ENCODE measurements at regions not wholly inside any gene's neighbourhood (a gene's known extent, or its start where the extent isn't known, plus 50 kb on each side); places are given as distances from the start of the nearest gene placed in this dataset.
A peak's percentile ranks its signal among the peaks of the same experiment; 100 is the strongest.

DNA sequence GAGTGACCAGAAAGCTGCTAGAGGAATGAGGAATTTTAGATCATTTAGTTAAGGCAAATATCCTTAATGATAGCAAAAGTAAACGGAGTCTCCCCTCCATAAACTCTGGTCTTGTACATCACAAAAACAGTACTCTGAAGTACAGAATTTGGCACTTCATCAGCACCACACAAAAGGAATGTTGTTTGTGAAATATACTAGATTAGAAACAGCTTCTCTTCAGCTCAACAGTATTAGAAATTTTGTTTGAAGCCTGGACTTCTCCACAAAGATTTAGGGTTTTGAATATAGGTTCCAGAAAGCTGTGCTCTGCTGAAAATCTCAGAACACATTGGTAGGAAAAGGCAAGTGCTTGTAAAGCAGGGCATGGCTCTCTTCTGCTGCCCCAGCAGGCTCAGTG is 135.1 kb upstream of the PTGFR start:
- Histone ChIP-seq H4K20me1 (ENCODE audit: insufficient read depth) (no peaks in the 10 kb centered on the region), H3K79me2 (ENCODE audit: low read depth) (no peaks in the 10 kb centered on the region), H2AFZ (peak overlapping the region; percentile 12; the same call in 1 of the 2 replicates), H3K4me2 (no peak overlapping the region), H3K4me3 (no peak overlapping the region), H3K27ac (no peak overlapping the region), H3K9me3 (ENCODE audit: insufficient read depth, low read depth) (no peaks in the 10 kb centered on the region), H3K4me1 (replicated peaks; ENCODE audit: insufficient read depth) (peaks cover 18% of the 10 kb centered on the region), H3F3A (ENCODE audit: insufficient read depth, low read depth) (no peaks in the 10 kb centered on the region), H3K27me3 (ENCODE audit: insufficient read depth, low read depth) (no peaks in the 10 kb centered on the region), H3K36me3 (ENCODE audit: low read depth) (no peaks in the 10 kb centered on the region), H3K9me2 (ENCODE audit: insufficient read depth) (no peaks in the 10 kb centered on the region)
- DNase-seq, result no peak
- intact Hi-C loops (cut with micrococcal nuclease; ENCODE audit: unreplicated experiment), result no loop called here
- CTCF ChIA-PET, result no interaction called here
- BruUV-seq (replicated peaks), result no TSS peak
- no peak for TF ChIP-seq EZH2 (IDR thresholded peaks at IDR 0.05; ENCODE audit: low read depth)
- TF ChIP-seq CTCF (conservative IDR thresholded peaks at IDR 0.05), result no peak
- POLR2A ChIA-PET (ENCODE audit: unreplicated experiment), result no interaction called here

DNA sequence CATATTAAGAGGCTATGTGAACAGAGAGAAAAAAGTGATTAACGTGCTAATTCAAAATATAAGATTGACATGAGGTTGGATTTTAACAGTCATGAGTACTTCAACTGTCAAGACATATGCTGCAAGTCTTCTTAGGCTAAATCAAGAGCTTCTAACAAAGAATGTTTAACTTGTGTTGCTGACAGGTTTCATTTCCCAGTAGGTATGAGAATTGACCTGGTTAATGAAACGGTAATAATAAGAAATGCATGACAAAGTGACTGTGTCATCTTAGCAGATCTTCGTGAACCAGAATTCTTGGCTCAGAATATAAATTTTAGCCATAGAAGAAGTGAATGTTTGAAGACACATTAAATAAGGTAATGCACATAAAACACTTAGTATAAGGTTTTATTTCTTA is 132.6 kb upstream of the PTGFR start:
- no peak overlapping the region for H3K4me2 ChIP-seq
- no peak overlapping the region for H3K27ac ChIP-seq
- no peaks in the 10 kb centered on the region for H3F3A ChIP-seq (ENCODE audit: insufficient read depth, low read depth)
- peaks cover 20% of the 10 kb centered on the region for H3K4me1 ChIP-seq (replicated peaks; ENCODE audit: insufficient read depth)
- H3K27me3 ChIP-seq (ENCODE audit: insufficient read depth, low read depth), result no peaks in the 10 kb centered on the region
- no TSS peak for BruUV-seq (replicated peaks)
- H3K79me2 ChIP-seq (ENCODE audit: low read depth), result no peaks in the 10 kb centered on the region
- H4K20me1 ChIP-seq (ENCODE audit: insufficient read depth), result no peaks in the 10 kb centered on the region
- DNase-seq, result no peak
- intact Hi-C loops (cut with micrococcal nuclease; ENCODE audit: unreplicated experiment), result no loop called here
- CTCF ChIA-PET, result no interaction called here
- no peaks in the 10 kb centered on the region for H3K9me3 ChIP-seq (ENCODE audit: insufficient read depth, low read depth)
- no peak overlapping the region for H3K4me3 ChIP-seq
- H2AFZ ChIP-seq, result no peak overlapping the region
- POLR2A ChIA-PET (ENCODE audit: unreplicated experiment), result no interaction called here
- no peaks in the 10 kb centered on the region for H3K36me3 ChIP-seq (ENCODE audit: low read depth)
- H3K9me2 ChIP-seq (ENCODE audit: insufficient read depth), result no peaks in the 10 kb centered on the region
- no peak for TF ChIP-seq CTCF (conservative IDR thresholded peaks at IDR 0.05)
- no peak for TF ChIP-seq EZH2 (IDR thresholded peaks at IDR 0.05; ENCODE audit: low read depth)

DNA sequence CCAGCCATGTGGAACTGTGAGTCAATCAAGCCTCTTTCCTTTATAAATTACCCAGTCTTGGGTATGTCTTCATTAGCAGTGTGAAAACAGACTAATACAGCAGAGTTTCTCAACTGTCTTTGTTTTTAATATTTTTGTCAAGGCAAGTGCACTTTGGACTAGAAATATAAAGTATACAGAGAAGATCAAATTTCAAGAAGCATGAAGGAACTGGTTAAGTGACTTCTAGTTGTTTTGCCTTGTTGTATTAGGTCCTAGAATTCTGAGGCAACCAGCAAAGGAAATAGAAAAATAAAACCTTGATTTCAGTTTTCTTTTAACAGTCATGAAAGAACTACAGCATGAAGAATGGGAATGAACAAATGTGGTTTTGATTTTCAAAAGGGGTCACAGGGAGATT is 131.1 kb upstream of the PTGFR start:
- TF ChIP-seq EZH2 (IDR thresholded peaks at IDR 0.05; ENCODE audit: low read depth) (no peak), CTCF (conservative IDR thresholded peaks at IDR 0.05) (no peak)
- no peaks in the 10 kb centered on the region for H3F3A ChIP-seq (ENCODE audit: insufficient read depth, low read depth)
- peak overlapping the region; percentile 67 for H3K4me2 ChIP-seq
- ChIA-PET CTCF (no interaction called here), POLR2A (ENCODE audit: unreplicated experiment) (no interaction called here)
- peak overlapping the region; percentile 69 for H2AFZ ChIP-seq
- H4K20me1 ChIP-seq (ENCODE audit: insufficient read depth), result no peaks in the 10 kb centered on the region
- H3K79me2 ChIP-seq (ENCODE audit: low read depth), result no peaks in the 10 kb centered on the region
- no peaks in the 10 kb centered on the region for H3K9me3 ChIP-seq (ENCODE audit: insufficient read depth, low read depth)
- H3K4me1 ChIP-seq (replicated peaks; ENCODE audit: insufficient read depth), result peaks cover 20% of the 10 kb centered on the region
- no peaks in the 10 kb centered on the region for H3K9me2 ChIP-seq (ENCODE audit: insufficient read depth)
- peak overlapping the region; percentile 10 for H3K4me3 ChIP-seq
- no TSS peak for BruUV-seq (replicated peaks)
- H3K27ac ChIP-seq, result peak overlapping the region; percentile 44
- H3K36me3 ChIP-seq (ENCODE audit: low read depth), result no peaks in the 10 kb centered on the region
- intact Hi-C loops (cut with micrococcal nuclease; ENCODE audit: unreplicated experiment), result no loop called here
- H3K27me3 ChIP-seq (ENCODE audit: insufficient read depth, low read depth), result no peaks in the 10 kb centered on the region
- peak in 1 of 2 experiments; percentile 58 for DNase-seq

Data from PC-9 (cell line).